ENCODE measurements at regions not wholly inside any gene's neighbourhood (a gene's known extent, or its start where the extent isn't known, plus 50 kb on each side); places are given as distances from the start of the nearest gene placed in this dataset.
"Not testable (repeated sequence)": the region's sequence is repeated elsewhere in the genome, so short reads cannot be mapped to it uniquely, and the experiment has no call there.

DNA sequence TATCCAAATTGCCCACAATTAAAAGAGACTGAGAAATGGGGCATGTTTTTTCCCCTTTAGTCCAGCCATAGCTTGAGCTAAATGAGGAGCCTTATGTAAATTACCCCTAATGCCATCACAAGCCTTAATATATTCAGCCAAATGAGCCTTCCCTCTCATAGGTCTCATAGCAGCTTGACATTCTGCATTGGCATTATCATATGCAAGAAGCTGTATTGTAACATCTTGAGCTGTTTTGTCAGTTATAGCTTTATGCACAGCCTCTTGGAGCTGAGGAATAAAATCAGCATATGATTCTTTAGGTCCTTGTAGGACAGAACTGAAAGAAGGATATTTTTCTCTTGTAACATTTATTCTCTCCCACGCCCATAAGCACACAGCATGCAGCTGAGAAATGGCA lies 153.2 kb downstream of the ZNF486 start:
- H3K4me3 ChIP-seq (ENCODE audit: low read depth, low read length) = no peak overlapping the region
- DNase-seq (ENCODE audit: low read depth) = no peak
- TF ChIP-seq CTCF (IDR thresholded peaks at IDR 0.05; ENCODE audit: insufficient read depth, low read length, poor library complexity, severe bottlenecking) = no peak
- H3K36me3 ChIP-seq (ENCODE audit: control insufficient read depth, insufficient read depth, low read length) = no peaks in the 10 kb centered on the region
- H3K27me3 ChIP-seq (ENCODE audit: control insufficient read depth, insufficient read depth, low read length) = no peaks in the 10 kb centered on the region

- Histone ChIP-seq H3K4me3 (ENCODE audit: low read depth, low read length) (no peak overlapping the region), H3K27me3 (ENCODE audit: control insufficient read depth, insufficient read depth, low read length) (no peaks in the 10 kb centered on the region), H3K36me3 (ENCODE audit: control insufficient read depth, insufficient read depth, low read length) (no peaks in the 10 kb centered on the region)
- no peak for DNase-seq (ENCODE audit: low read depth)
- no peak for TF ChIP-seq CTCF (IDR thresholded peaks at IDR 0.05; ENCODE audit: insufficient read depth, low read length, poor library complexity, severe bottlenecking)
Measured at GRCh38 chr19:20318616-20319015, 151.6 kb downstream of the ZNF486 start.

GRCh38 chr19:20315543-20315942 lies 148.5 kb downstream of the ZNF486 start:
- TF ChIP-seq CTCF (IDR thresholded peaks at IDR 0.05; ENCODE audit: insufficient read depth, low read length, poor library complexity, severe bottlenecking) = no peak
- H3K27me3 ChIP-seq (ENCODE audit: control insufficient read depth, insufficient read depth, low read length) = no peaks in the 10 kb centered on the region
- H3K36me3 ChIP-seq (ENCODE audit: control insufficient read depth, insufficient read depth, low read length) = no peaks in the 10 kb centered on the region
- H3K4me3 ChIP-seq (ENCODE audit: low read depth, low read length) = no peak overlapping the region
- no peak for DNase-seq (ENCODE audit: low read depth)

- no peaks in the 10 kb centered on the region for H3K36me3 ChIP-seq (ENCODE audit: control insufficient read depth, insufficient read depth, low read length)
- H3K27me3 ChIP-seq (ENCODE audit: control insufficient read depth, insufficient read depth, low read length) = no peaks in the 10 kb centered on the region
- no peak for DNase-seq (ENCODE audit: low read depth)
- no peak for TF ChIP-seq CTCF (IDR thresholded peaks at IDR 0.05; ENCODE audit: insufficient read depth, low read length, poor library complexity, severe bottlenecking)
- no peak overlapping the region for H3K4me3 ChIP-seq (ENCODE audit: low read depth, low read length)
Measured at GRCh38 chr19:20313894-20314293, 146.9 kb downstream of the ZNF486 start.

DNA sequence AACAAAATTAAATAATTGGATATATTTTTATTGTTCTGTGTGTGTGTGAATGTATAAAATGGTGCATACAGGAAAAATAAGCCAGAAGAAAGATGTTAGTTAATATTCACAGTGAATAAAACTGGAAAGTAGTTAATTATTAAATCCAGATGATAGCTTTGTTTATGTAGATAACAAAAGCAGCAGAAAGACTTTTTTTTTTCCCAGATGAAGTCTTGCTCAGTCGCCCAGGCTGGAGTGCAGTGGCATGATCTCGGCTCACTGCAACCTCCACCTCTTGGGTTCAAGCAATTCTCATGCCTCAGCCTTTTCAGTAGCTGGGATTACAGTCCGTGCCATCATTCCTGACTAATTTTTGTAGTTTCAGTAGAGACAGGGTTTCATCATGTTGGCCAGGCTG lies 140.1 kb downstream of the ZNF486 start:
- Histone ChIP-seq H3K36me3 (ENCODE audit: control insufficient read depth, insufficient read depth, low read length) (no peaks in the 10 kb centered on the region), H3K4me3 (ENCODE audit: low read depth, low read length) (no peak overlapping the region), H3K27me3 (ENCODE audit: control insufficient read depth, insufficient read depth, low read length) (no peaks in the 10 kb centered on the region)
- no peak for TF ChIP-seq CTCF (IDR thresholded peaks at IDR 0.05; ENCODE audit: insufficient read depth, low read length, poor library complexity, severe bottlenecking)
- DNase-seq (ENCODE audit: low read depth) = no peak

- DNase-seq (ENCODE audit: low read depth); H3K4me3 ChIP-seq (ENCODE audit: low read depth, low read length); H3K36me3 ChIP-seq (ENCODE audit: control insufficient read depth, insufficient read depth, low read length); H3K27me3 ChIP-seq (ENCODE audit: control insufficient read depth, insufficient read depth, low read length): not testable (repeated sequence)
Measured at GRCh38 chr19:20296314-20296713, 129.3 kb downstream of the ZNF486 start.

Measured in kidney epithelial cell (primary cell).